Mucosa of stomach (tissue), 1 donor: ENCODE measurements at regions not wholly inside any gene's neighbourhood (a gene's known extent, or its start where the extent isn't known, plus 50 kb on each side); places are given as distances from the start of the nearest gene placed in this dataset.

ENCODE experiments used
- H3K27me3 ChIP-seq: one replicate; pipeline ENCODE4 v1.7.0; 2013; ENCODE audit warnings: mild to moderate bottlenecking, low read length; ENCODE audit not compliant: control insufficient read depth, insufficient read depth
- H3K36me3 ChIP-seq: one replicate; pipeline ENCODE4 v1.7.0; 2013; ENCODE audit warnings: low read length; ENCODE audit not compliant: control insufficient read depth, insufficient read depth
- H3K4me1 ChIP-seq: one replicate; pipeline ENCODE4 v1.7.0; 2013; ENCODE audit warnings: mild to moderate bottlenecking, low read length; ENCODE audit not compliant: control insufficient read depth, insufficient read depth
- H3K4me3 ChIP-seq: one replicate; pipeline ENCODE4 v1.7.0; 2013; ENCODE audit warnings: low read length
- H3K9ac ChIP-seq: one replicate; pipeline ENCODE4 v1.7.0; 2013; ENCODE audit warnings: mild to moderate bottlenecking, low read length, moderate library complexity
- H3K9me3 ChIP-seq: one replicate; pipeline ENCODE4 v1.7.0; 2013; ENCODE audit warnings: mild to moderate bottlenecking, low read length, moderate library complexity; ENCODE audit not compliant: control insufficient read depth
- donor health status: Pancreatic carcinoma.

- no peaks in the 10 kb centered on the region for H3K4me1 ChIP-seq
- H3K9ac ChIP-seq = no peak overlapping the region
- H3K4me3 ChIP-seq = no peak overlapping the region
- H3K36me3 ChIP-seq = no peaks in the 10 kb centered on the region
- no peaks in the 10 kb centered on the region for H3K9me3 ChIP-seq
- no peaks in the 10 kb centered on the region for H3K27me3 ChIP-seq
Observed at GRCh38 chr2:145957929-145958328, 1438.0 kb upstream of the ZEB2 start.

DNA sequence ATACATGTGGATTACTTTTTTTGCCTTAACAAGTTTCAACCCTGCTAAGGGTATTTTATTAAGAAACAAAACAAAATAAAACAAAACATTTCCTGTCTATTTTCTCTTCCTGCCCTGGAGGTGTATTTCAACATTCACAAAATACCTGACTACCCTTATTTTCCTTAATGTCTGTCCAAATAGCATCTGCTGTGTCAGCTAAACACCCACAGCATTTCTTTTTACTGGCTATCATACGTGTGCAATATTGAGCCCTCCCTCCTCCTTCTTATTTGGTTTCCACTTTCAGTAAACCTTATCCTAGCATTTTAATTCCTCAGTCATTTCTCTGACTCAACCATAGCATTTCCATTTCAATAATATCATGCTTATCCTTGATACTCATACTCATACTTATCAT, 1420.0 kb upstream of the ZEB2 start:
- H3K4me1 ChIP-seq = no peaks in the 10 kb centered on the region
- no peaks in the 10 kb centered on the region for H3K27me3 ChIP-seq
- no peaks in the 10 kb centered on the region for H3K36me3 ChIP-seq

GRCh38 chr2:145935016-145935415, 1415.1 kb upstream of the ZEB2 start:
- no peak overlapping the region for H3K9ac ChIP-seq
- no peaks in the 10 kb centered on the region for H3K9me3 ChIP-seq
- H3K36me3 ChIP-seq = no peaks in the 10 kb centered on the region
- no peak overlapping the region for H3K4me3 ChIP-seq
- H3K27me3 ChIP-seq = no peaks in the 10 kb centered on the region
- H3K4me1 ChIP-seq = no peaks in the 10 kb centered on the region

More for the DNA sequence above, 1420.0 kb upstream of the ZEB2 start:
- no peak overlapping the region for H3K9ac ChIP-seq
- no peak overlapping the region for H3K4me3 ChIP-seq
- no peaks in the 10 kb centered on the region for H3K9me3 ChIP-seq

- H3K4me1 ChIP-seq = peaks cover 7% of the 10 kb centered on the region
- H3K27me3 ChIP-seq = no peaks in the 10 kb centered on the region
- H3K9me3 ChIP-seq = no peaks in the 10 kb centered on the region
- no peak overlapping the region for H3K9ac ChIP-seq
- H3K36me3 ChIP-seq = no peaks in the 10 kb centered on the region
- no peak overlapping the region for H3K4me3 ChIP-seq
Observed at GRCh38 chr2:145931781-145932395, 1412.0 kb upstream of the ZEB2 start.

- H3K36me3 ChIP-seq = no peaks in the 10 kb centered on the region
- H3K27me3 ChIP-seq = no peaks in the 10 kb centered on the region
- H3K4me1 ChIP-seq = peaks cover 7% of the 10 kb centered on the region
- H3K9ac ChIP-seq = no peak overlapping the region
- no peaks in the 10 kb centered on the region for H3K9me3 ChIP-seq
- H3K4me3 ChIP-seq = no peak overlapping the region
Observed at GRCh38 chr2:145930318-145930717, 1410.4 kb upstream of the ZEB2 start.

- H3K4me3 ChIP-seq = no peak overlapping the region
- H3K9ac ChIP-seq = no peak overlapping the region
- no peaks in the 10 kb centered on the region for H3K27me3 ChIP-seq
- H3K4me1 ChIP-seq = peaks cover 7% of the 10 kb centered on the region
- H3K36me3 ChIP-seq = no peaks in the 10 kb centered on the region
- no peaks in the 10 kb centered on the region for H3K9me3 ChIP-seq
Observed at GRCh38 chr2:145927131-145927950, 1407.4 kb upstream of the ZEB2 start.

DNA sequence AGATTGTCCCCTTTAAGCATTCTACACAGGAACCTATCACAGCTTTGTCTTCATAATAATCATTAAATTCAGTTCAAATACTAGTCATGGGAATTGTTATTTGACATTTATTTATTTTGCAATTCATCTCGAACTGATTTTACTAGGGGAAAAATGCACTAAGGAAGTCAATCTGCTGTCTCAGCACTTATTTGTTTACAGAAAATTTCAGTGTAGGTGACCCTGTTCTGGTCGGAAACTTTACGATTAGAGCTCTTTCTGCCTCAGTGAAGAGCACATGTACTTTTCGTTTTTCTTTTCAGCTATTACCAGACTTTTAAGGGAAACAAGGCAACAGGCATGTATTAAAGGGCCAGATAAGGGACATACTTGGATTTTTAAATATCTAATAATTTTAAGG, 1405.7 kb upstream of the ZEB2 start:
- Histone ChIP-seq H3K4me3 (no peak overlapping the region), H3K9me3 (no peaks in the 10 kb centered on the region), H3K9ac (no peak overlapping the region)

GRCh38 chr2:145919477-145919876, 1399.6 kb upstream of the ZEB2 start:
- H3K9me3 ChIP-seq = no peaks in the 10 kb centered on the region
- no peak overlapping the region for H3K4me3 ChIP-seq
- H3K9ac ChIP-seq = no peak overlapping the region

More for the DNA sequence above, 1405.7 kb upstream of the ZEB2 start:
- H3K27me3 ChIP-seq = no peaks in the 10 kb centered on the region
- H3K36me3 ChIP-seq = no peaks in the 10 kb centered on the region
- H3K4me1 ChIP-seq = peaks cover 7% of the 10 kb centered on the region

DNA sequence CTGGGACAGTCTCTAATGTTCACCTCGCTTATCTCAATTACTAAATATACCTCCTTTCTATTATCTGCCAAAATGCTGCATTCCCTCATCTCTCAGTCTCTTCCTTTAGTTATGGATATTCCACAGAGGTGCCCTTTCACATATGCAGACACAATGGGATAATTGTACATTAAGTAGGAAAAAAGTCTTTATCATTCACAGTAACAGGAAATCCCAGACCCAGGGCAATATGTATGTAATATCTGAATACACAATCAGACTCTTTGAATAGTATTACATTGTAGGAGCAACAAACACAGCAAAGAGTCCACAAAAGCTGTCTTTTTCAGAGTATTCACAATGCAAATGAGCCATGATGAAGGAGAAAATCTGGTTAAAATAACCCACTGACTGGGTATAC, 1399.0 kb upstream of the ZEB2 start:
- Histone ChIP-seq H3K4me3 (no peak overlapping the region), H3K9ac (no peak overlapping the region), H3K27me3 (no peaks in the 10 kb centered on the region), H3K36me3 (no peaks in the 10 kb centered on the region), H3K9me3 (no peaks in the 10 kb centered on the region), H3K4me1 (no peaks in the 10 kb centered on the region)

More at GRCh38 chr2:145919477-145919876, 1399.6 kb upstream of the ZEB2 start:
- Histone ChIP-seq H3K36me3 (no peaks in the 10 kb centered on the region), H3K4me1 (no peaks in the 10 kb centered on the region), H3K27me3 (no peaks in the 10 kb centered on the region)

DNA sequence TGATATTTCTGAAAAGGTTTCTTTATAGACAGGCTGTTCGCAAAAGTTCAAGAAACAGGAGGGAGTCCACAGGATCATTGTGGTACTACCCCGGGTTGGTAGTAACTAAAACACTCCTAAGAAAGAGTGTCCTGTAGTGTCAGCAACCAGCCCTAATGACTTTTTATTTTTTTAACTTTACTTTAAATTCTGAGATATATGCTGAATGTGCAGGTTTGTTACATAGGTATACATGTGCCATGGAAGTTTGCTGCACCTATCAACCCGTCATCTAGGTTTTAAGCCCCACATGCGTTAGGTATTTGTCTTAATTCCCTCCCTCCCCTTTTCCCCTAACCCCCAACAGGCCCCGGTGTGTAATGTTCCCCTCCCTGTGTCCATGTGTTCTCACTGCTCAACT, 1396.9 kb upstream of the ZEB2 start:
- Histone ChIP-seq H3K9ac (no peak overlapping the region), H3K36me3 (no peaks in the 10 kb centered on the region), H3K27me3 (no peaks in the 10 kb centered on the region), H3K9me3 (no peaks in the 10 kb centered on the region), H3K4me1 (no peaks in the 10 kb centered on the region), H3K4me3 (no peak overlapping the region)

GRCh38 chr2:145914716-145915115, 1394.8 kb upstream of the ZEB2 start:
- Histone ChIP-seq H3K9ac (no peak overlapping the region), H3K4me1 (no peaks in the 10 kb centered on the region), H3K4me3 (no peak overlapping the region), H3K36me3 (no peaks in the 10 kb centered on the region), H3K9me3 (no peaks in the 10 kb centered on the region), H3K27me3 (no peaks in the 10 kb centered on the region)

- Histone ChIP-seq H3K9me3 (no peaks in the 10 kb centered on the region), H3K4me1 (peaks cover 10% of the 10 kb centered on the region), H3K9ac (no peak overlapping the region), H3K4me3 (no peak overlapping the region), H3K36me3 (no peaks in the 10 kb centered on the region), H3K27me3 (no peaks in the 10 kb centered on the region)
Observed at GRCh38 chr2:145910416-145910815, 1390.5 kb upstream of the ZEB2 start.
